Activated CD4-positive, alpha-beta T cell treated with anti-CD3 and anti-CD28 coated beads for 1 hour (primary cell): ENCODE measurements at regions not wholly inside any gene's neighbourhood (a gene's known extent, or its start where the extent isn't known, plus 50 kb on each side); places are given as distances from the start of the nearest gene placed in this dataset.
"Not testable (repeated sequence)": the region's sequence is repeated elsewhere in the genome, so short reads cannot be mapped to it uniquely, and the experiment has no call there.

Experiments
- DNase-seq: peaks from one replicate; pipeline ENCODE4 v3.0.0-alpha.2; 2020

GRCh38 chr11:128151338-128151737 lies 436.0 kb downstream of the ETS1 start:
- DNase-seq: no peak

DNA sequence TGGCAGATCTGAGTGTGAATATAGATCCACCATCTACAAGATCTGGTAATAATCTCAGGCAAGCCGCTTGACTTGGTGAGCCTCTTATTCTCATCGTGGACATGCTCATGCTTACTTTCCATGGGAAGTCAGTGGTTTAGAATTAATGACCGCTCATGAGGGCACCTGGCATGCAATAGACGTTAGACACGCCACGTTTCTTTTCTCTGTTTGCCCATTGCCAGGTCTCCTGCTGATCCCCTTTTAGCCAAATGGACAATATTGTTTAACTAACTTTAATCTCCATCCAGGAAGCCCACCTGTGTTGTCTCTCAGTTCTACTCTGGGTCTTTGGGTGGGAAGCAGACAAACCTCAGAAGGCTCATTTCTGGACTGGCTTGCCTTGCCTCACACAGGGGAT lies 439.1 kb downstream of the ETS1 start:
- no peak for DNase-seq

- DNase-seq: no peak
Observed at GRCh38 chr11:128146926-128147605, 440.3 kb downstream of the ETS1 start.

DNA sequence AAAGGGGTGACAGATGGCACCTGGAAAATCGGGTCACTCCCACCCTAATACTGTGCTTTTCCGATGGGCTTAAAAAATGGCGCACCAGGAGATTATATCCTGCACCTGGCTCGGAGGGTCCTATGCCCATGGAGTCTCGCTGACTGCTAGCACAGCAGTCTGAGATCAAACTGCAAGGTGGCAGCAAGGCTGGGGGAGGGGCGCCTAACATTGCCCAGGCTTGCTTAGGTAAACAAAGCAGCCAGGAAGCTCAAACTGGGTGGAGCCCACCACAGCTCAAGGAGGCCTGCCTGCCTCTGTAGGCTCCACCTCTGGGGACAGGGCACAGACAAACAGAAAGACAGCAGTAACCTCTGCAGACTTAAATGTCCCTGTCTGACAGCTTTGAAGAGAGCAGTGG lies 447.1 kb downstream of the ETS1 start:
- DNase-seq: not testable (repeated sequence)

- no peak for DNase-seq
Observed at GRCh38 chr11:128135451-128135850, 451.9 kb downstream of the ETS1 start.

DNA sequence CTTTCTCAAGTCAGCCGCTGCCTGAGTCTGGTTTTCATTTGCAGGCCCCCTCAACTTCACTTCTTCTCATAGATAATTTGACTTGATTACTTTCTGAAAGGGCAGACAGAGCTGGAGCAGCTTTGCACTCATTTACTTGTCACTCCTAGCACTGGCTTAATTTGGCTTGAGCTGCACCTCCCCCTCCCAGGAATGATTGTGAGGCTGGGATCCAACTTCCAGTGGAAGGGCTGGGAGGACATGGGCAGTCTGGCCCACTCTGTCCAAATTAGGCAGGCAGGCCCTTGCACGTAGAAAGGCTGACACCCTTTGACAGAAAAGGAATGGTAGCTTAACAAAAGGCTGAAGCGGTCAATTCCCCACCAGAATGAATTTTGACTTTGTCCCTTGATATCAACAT lies 453.9 kb downstream of the ETS1 start:
- no peak for DNase-seq

DNA sequence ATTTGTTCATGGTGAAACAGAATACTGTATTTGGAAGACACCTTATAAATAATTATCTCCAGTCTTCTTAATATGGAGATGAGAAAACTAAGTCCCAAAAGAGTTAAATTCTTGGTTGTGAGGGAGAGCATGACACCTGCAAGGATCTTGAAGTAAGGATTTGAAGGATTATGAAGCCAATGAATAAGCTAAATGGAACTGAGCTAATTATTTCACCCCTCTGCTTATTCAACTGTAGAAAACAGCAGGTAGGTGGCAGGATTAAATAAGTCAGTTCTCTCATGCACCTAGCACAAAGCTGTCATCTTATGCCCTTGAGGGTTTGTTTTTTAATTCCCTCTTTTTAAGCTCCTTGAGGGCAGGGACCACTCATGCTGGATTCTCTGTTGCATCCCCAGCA lies 457.3 kb downstream of the ETS1 start:
- DNase-seq: no peak

DNA sequence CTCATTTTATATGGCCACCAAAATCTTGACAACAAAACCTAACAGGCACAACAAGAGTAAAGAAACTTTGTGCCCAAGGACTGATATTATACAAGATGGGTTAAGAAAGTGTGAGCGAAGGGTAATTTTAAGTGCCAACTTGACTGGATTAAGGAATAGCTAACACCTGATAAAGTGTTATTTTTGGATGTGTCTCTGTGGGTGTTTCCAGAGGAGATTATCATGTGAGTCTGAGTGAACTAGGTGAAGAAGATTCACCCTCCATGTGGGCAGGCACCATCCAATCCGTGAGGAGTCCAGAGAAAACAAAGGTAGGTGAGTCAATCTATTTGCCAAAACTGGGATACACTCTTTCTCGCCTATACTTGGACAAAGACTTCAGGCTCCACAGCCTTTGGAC lies 461.6 kb downstream of the ETS1 start:
- no peak for DNase-seq

DNA sequence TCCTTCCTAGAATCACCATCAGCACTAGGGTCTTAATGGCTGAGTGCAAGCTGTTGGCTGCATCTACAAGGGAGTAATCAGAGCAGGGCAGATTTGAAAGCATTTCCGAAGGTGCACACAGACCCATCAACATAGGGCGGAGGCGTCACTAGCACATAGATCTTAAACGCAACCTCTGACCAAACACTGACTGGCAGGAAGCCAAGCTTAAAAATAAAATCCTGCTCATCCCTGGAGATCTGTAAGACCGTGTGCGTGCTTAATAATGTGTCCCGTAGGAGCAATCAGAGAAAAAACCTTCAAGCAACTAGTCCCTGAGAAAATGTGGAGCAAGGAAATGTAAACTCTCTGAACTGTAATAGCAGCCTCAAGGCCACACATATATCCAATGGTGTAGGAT lies 470.5 kb downstream of the ETS1 start:
- no peak for DNase-seq

- DNase-seq: no peak
Observed at GRCh38 chr11:128116447-128116846, 470.9 kb downstream of the ETS1 start.

GRCh38 chr11:128105950-128106349 lies 481.4 kb downstream of the ETS1 start:
- DNase-seq: no peak

DNA sequence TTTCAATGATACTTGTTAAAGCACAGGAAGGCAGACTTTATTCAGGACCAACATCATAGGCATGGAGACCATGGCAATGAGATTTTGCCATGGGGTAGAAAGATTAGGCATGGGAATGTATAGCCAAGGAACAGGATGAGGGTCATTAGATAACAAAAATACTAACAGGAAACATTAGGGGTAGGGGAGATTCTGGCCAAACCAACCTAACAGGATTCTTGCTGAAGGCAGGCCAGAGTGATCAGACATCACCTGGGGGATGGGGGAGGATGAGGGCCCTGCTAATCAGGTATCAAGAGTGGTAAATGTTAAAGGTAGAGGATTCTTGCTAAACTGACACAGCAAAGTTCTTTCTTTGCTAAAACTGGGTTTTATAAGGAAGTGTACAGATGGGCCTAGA lies 481.8 kb downstream of the ETS1 start:
- DNase-seq: no peak

GRCh38 chr11:128103278-128103873 lies 484.0 kb downstream of the ETS1 start:
- DNase-seq: no peak

- DNase-seq: no peak
Observed at GRCh38 chr11:128098781-128099180, 488.6 kb downstream of the ETS1 start.

DNA sequence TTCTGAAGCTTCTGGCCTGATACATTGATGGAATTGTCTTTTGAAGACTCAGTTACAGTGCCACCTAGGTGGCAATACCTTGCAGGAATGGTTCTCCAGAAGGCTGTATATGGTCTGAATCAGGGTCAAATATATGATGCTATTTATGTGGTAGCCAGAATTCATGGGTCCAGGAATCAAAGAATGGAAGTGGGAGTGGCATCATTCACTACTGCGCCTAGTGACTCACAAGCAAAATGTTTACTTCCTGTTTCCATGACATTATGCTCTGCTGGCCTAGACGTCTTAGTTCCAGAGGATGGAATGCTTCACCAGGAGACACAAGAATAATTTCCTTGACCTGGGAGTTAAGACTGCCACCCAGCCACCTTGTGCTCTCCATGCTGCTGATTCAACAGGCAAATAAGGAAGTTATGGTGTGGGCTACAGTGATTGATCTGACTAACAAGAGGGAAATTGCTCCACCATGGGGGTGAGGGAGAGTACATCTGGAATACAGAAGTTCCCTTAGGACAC lies 491.8 kb downstream of the ETS1 start:
- DNase-seq: no peak

GRCh38 chr11:128093689-128094088 lies 493.7 kb downstream of the ETS1 start:
- no peak for DNase-seq

DNA sequence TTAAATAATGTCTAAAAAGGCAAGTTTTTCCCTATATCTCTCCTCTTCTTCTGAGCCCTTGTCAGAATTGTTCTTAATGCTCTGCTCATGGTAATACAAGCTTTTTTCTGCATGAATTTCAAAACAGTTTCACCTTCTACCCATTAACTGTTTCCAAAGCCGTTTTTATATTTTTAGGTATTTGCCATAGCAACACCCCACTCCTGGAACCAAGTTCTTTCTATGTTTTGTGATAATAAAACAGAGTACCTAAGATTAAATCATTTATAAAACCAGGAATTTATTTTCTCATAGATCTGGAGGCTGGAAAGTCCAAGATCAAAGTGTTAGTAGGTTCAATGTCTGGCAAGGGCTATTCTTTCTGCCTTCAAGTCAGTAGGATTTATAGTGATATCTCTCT lies 497.4 kb downstream of the ETS1 start:
- DNase-seq: no peak

DNA sequence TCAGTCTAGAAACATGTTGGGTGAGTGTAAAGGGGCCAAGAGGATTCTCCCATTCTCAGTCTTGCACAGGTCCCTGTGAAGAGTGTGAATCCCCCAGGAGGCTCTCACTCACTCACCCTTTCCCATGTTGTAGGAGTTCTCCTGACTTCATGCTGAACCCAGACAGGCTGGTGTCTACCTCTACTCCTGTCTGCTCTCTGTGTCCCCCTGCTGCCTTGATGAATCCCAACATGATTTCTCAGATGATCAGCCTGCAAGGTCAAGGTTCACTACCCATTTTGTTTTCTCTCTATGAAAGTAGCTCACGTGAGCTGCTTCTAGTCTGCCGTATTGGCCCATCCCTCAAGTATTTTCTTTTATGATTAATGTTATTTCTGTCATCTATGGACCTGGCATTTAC lies 500.6 kb downstream of the ETS1 start:
- no peak for DNase-seq

DNA sequence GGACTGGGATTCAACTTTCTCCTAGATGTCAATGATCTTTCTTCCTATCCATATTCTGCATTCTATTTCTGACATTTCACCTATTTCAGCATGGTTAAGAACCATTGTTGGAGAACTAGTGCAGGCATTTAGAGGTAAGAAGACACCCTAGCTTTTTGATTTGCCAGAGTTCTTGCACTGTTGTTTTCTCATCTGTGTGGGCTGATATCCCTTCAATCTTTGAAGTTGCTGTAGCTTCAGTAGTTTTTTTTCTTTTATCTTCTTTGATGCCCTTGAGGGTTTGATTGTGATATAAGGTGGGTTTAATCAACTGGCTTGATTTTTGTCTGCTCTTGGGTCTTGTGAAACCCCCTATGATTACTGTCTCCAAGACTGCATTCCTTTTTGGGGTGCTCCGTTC lies 502.1 kb downstream of the ETS1 start:
- DNase-seq: no peak

GRCh38 chr11:128082574-128082973 lies 504.8 kb downstream of the ETS1 start:
- DNase-seq: no peak

DNA sequence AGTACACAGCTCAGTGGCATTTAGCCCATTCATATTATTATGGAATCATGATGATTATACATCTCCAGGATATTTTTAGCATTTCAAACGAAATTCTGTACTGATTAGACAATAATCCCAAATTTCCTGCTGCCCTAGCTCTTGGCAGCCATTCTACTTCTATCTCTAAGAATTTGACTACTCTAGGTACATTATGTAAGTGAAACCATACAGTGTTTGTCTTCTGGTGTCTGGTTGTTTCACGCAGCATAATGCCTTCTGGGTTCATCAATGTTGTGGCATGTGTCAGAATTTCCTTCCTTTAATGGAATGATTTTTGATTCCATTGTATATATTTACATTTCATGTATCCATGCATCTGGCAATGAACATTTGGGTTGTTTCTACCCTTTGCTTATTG lies 517.7 kb downstream of the ETS1 start:
- no peak for DNase-seq

DNA sequence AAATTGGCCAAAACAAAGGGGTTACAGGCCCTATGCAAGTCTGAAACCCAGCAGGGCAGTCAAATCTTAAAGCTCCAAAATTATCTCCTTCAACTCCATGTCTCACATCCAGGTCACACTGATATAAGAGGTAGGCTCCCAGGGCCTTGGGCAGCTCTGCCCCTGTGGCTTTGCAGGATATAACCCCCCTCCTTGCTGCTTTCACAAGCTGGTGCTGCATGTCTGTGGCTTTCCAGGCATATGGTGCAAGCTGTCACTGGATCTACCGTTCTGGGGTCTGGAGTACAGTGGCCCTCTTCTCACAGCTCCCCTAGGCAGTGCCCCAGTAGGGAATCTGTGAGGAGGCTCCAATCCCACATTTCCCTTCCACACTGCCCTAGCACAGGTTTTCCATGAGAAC lies 519.6 kb downstream of the ETS1 start:
- DNase-seq: no peak

DNA sequence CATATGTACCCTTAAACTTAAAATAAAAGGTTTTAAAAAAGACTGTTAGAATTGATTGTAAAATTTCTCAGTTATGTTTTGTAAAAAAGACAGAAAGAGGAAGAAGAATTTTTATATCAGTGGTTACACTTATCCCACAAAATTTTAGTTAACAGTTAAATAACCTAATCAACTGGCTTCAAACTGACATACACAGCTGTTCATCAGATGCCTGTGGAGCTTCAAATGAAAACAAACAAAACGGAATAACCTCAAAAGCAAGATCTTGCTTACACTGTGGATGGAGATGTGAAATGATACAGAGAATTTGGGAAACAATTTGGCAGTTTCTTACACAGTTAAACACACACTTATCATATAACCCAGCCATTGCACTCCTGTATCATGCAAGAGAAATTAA lies 521.0 kb downstream of the ETS1 start:
- no peak for DNase-seq

- DNase-seq: no peak
Observed at GRCh38 chr11:128061281-128061871, 526.0 kb downstream of the ETS1 start.
